Endothelial cell of umbilical vein (primary cell): ENCODE measurements at regions not wholly inside any gene's neighbourhood (a gene's known extent, or its start where the extent isn't known, plus 50 kb on each side); places are given as distances from the start of the nearest gene placed in this dataset.

ENCODE experiments used
- CTCF ChIP-seq, 2 donors: IDR thresholded peaks; 1 replicate in 1 of 2; 2 replicates in 1 of 2; pipeline ENCODE4 v1.5.1; 2011; ENCODE audit warnings: low read length in 2 of 2, mild to moderate bottlenecking in 2 of 2, moderate library complexity in 2 of 2, control low read depth in 1 of 2, inconsistent platforms in 1 of 2, low read depth in 1 of 2; ENCODE audit not compliant: insufficient read depth in 1 of 2; ENCODE audit errors: extremely low read depth in 1 of 2
- JUN ChIP-seq: IDR thresholded peaks from 2 replicates; pipeline ENCODE4 v1.6.1; 2011; ENCODE audit warnings: borderline replicate concordance, low read depth; ENCODE audit not compliant: insufficient read length, insufficient read depth

DNA sequence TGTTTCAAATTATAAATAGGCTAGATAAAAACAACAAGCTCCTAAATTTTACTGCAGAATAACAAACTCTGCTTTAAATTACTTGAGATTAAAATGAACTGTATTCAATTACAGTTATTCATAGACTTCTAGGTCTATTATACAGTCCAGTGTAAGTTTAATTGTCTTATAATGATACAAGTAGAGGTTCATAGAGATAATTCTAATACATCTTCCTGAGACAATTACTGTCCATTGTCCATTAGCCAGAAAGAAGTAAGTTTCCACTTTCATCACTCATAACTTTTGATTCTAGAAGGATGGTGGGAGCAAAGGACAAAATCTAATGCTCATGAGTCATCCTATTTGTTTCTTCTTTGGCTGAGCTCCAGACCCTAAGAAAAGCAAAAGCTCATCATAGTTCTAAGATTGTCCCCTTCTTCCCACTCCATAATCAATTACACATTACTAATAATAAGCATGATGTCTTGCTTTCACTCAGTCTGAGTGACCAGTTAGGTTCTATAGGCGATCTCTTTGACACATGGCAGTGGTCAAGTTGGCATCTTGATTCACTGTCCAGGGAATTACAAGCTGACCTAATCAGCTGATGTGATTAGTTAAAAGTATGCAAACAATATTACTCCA, 502.5 kb upstream of the IZUMO3 start:
- TF ChIP-seq CTCF (IDR thresholded peaks at IDR 0.05; ENCODE audit: extremely low read depth in 1 of 2, insufficient read depth in 1 of 2, low read depth in 1 of 2, low read length in 2 of 2) (no peak), JUN (no peak)
